GM21390 (cell line): ENCODE measurements at regions not wholly inside any gene's neighbourhood (a gene's known extent, or its start where the extent isn't known, plus 50 kb on each side); places are given as distances from the start of the nearest gene placed in this dataset.

Source experiments
- ATAC-seq: cut with Tn5 transposase; IDR thresholded peaks from one replicate; pipeline ENCODE4 v1.9.1; 2021; ENCODE audit not compliant: unreplicated experiment

GRCh38 chr2:2856723-2857415 lies 520.7 kb downstream of the EIPR1 start:
- ATAC-seq, result no peak

- no peak for ATAC-seq
Observed at GRCh38 chr2:2855297-2855696, 522.3 kb downstream of the EIPR1 start.

- ATAC-seq, result no peak
Observed at GRCh38 chr2:2853346-2853745, 522.3 kb upstream of the MYT1L start.

- ATAC-seq, result no peak
Observed at GRCh38 chr2:2851806-2852777, 521.0 kb upstream of the MYT1L start.

- ATAC-seq, result no peak
Observed at GRCh38 chr2:2851316-2851715, 520.2 kb upstream of the MYT1L start.

GRCh38 chr2:2850859-2851258 lies 519.8 kb upstream of the MYT1L start:
- ATAC-seq, result no peak

- no peak for ATAC-seq
Observed at GRCh38 chr2:2850218-2850755, 519.2 kb upstream of the MYT1L start.

- ATAC-seq, result no peak
Observed at GRCh38 chr2:2849464-2850217, 518.6 kb upstream of the MYT1L start.

GRCh38 chr2:2848621-2849333 lies 517.7 kb upstream of the MYT1L start:
- no peak for ATAC-seq

- no peak for ATAC-seq
Observed at GRCh38 chr2:2848198-2848597, 517.1 kb upstream of the MYT1L start.

GRCh38 chr2:2847209-2847676 lies 516.2 kb upstream of the MYT1L start:
- ATAC-seq, result no peak

- ATAC-seq, result no peak
Observed at GRCh38 chr2:2846332-2847208, 515.5 kb upstream of the MYT1L start.

GRCh38 chr2:2845806-2846315 lies 514.8 kb upstream of the MYT1L start:
- no peak for ATAC-seq

- ATAC-seq, result no peak
Observed at GRCh38 chr2:2845267-2845666, 514.2 kb upstream of the MYT1L start.

- ATAC-seq, result no peak
Observed at GRCh38 chr2:2843969-2844548, 513.0 kb upstream of the MYT1L start.

GRCh38 chr2:2842466-2842865 lies 511.4 kb upstream of the MYT1L start:
- no peak for ATAC-seq

- ATAC-seq, result no peak
Observed at GRCh38 chr2:2840681-2841300, 509.7 kb upstream of the MYT1L start.

GRCh38 chr2:2839782-2840531 lies 508.9 kb upstream of the MYT1L start:
- no peak for ATAC-seq
